GM19351 (cell line): ENCODE measurements at regions not wholly inside any gene's neighbourhood (a gene's known extent, or its start where the extent isn't known, plus 50 kb on each side); places are given as distances from the start of the nearest gene placed in this dataset.
"Not testable (repeated sequence)": the region's sequence is repeated elsewhere in the genome, so short reads cannot be mapped to it uniquely, and the experiment has no call there.

Experiments
- ATAC-seq: cut with Tn5 transposase; IDR thresholded peaks from one replicate; pipeline ENCODE4 v1.9.1; 2021; ENCODE audit warnings: mild to moderate bottlenecking, moderate library complexity; ENCODE audit not compliant: unreplicated experiment

DNA sequence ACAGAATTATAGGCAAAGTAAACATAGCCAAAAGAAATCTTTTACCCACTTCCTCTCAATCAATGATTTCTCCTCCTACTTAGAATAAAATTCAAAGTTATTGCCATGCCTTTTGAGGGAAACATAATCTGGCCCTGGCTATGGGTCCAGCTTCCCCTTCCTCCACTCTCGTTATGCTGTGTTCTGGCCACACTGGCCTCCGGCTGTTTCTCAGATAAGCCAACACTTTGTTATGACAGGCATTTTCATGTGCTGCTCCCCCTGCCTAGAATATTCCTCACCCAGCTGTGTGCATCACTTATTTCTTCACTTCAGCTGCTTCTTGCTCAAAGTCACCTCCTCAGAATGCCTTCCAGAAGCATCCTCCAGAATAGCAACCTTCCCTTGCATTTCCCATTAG is 386.6 kb upstream of the AADAT start:
- ATAC-seq, result no peak

GRCh38 chr4:170465429-170465828 is 375.7 kb upstream of the AADAT start:
- no peak for ATAC-seq

- ATAC-seq, result no peak
Measured at GRCh38 chr4:170464614-170465197, 374.9 kb upstream of the AADAT start.

DNA sequence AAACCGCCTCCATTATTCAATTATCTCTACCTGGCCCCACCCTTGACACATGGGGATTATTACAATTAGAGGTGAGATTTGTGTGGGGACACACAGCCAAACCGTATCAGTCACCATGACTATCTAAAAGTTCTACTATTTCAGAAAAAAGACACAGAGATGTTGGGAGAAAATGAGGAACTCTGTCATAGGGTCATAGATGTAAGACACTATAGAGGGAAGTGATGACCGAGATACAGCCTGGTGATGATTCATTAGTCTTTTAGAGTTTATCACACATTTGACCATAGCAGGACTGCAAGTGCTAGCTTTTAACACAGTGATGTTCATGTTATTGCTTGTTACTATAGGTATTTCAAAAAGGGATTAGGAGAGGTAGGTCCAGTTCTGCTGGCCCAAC is 357.0 kb upstream of the AADAT start:
- ATAC-seq, result no peak

GRCh38 chr4:170441146-170441545 is 351.4 kb upstream of the AADAT start:
- ATAC-seq, result not testable (repeated sequence)

DNA sequence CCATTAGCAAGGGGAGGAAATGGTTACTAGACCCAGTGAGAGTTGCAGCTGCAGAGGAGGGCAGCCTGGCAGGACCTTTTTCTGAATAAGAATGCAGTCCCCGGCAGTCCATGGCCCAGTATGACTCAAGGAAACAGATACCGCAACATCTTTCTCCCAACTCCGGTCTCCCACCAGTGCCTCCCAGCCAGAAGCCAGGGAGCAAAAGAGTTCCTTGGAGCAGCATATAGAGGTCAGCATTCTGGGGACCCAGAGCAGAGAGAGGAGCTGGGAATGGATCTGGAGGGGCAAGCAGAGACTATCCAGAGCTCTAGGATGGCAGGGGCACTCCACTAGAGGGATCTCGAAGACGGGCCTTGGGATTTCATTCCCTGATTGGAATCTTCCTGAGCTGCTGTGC is 339.2 kb upstream of the AADAT start:
- ATAC-seq, result no peak

DNA sequence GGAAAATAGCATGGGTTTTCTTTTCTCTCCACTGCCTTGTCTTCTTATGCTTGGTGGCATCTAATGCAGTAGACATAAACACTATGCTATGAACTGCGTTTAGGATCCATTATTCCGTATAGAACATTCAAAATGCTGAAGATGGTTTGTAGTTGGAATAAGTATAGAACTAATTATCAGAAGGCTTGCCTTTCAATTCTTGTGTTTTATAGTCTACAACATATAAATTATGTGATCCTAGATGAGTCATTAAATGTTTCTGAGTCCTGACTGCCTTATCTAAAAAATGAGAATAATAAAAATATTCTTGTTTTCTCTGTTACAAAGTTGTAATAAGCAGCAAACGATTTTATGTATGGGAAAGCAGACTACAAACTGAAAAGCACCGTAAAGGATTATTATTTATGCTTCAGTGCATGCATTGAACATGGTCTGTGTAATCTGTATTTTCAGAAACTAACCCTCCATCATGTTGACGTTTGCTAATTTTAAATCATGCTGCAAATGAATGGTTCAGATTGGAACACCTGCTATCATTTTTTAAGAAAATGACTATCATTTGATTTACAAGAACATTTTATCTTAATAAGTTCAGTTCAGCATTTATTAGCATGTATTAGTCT is 335.9 kb upstream of the AADAT start:
- ATAC-seq, result no peak

GRCh38 chr4:170425040-170425439 is 335.3 kb upstream of the AADAT start:
- no peak for ATAC-seq

DNA sequence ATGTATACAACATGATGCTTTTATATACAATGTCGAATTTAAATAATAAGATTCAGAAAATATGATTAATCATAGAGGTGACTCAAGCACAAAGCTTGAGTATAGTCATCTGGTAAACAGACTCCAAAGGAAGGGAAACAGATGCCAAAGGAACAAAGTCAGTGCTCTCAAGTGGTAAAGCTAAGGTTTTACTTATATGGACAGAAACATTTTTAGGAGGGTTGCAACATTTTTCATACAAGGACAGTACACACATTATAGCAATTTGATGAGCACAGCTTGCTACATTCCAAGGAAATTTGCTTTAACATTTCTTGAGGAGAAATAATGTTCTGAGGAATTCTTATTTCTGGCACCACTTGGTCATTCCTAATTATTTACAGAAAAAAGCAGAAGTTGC is 333.4 kb upstream of the AADAT start:
- ATAC-seq, result no peak

- peak; percentile 91 for ATAC-seq
Measured at GRCh38 chr4:170420255-170420693, 330.5 kb upstream of the AADAT start.

GRCh38 chr4:170414961-170415360 is 325.2 kb upstream of the AADAT start:
- no peak for ATAC-seq

DNA sequence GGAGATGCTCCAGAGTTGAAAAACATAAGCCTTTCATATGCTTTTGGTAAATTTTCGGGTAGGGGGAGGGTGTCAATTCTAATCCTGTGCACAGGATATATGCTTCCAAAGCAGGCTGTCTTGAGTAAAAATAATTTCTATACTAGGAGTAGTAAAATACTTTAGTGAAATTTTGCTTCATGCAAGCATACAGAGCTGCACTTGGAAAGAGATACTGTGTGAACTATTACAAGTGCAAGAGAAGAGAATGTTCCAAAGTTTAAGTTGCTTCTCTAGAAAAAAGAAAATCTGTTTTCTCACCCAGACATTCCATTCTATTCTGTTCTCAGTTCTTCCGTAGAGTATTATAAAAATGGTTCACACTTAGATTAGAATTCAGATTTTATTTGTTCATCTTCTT is 324.6 kb upstream of the AADAT start:
- ATAC-seq, result no peak

GRCh38 chr4:170413951-170414350 is 324.2 kb upstream of the AADAT start:
- no peak for ATAC-seq

DNA sequence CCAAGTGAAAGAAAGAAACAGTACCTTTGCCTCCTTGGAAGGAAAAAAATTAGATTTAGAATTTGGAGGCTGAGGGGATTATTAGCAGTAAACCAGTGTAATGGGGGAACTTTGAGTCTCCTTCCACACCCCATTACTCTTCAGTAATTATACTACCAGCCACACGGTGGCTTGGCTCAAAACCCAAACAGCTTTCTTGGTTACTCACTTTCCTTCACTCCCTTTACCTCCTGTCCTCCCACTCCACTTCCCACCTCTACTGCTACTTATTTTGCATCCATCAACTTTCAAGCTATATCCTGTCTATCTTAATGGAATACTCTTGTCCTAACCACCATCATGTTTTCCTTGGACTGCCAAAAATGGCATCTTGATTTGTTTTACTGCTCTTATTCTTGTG is 310.6 kb upstream of the AADAT start:
- ATAC-seq, result peak; percentile 64

DNA sequence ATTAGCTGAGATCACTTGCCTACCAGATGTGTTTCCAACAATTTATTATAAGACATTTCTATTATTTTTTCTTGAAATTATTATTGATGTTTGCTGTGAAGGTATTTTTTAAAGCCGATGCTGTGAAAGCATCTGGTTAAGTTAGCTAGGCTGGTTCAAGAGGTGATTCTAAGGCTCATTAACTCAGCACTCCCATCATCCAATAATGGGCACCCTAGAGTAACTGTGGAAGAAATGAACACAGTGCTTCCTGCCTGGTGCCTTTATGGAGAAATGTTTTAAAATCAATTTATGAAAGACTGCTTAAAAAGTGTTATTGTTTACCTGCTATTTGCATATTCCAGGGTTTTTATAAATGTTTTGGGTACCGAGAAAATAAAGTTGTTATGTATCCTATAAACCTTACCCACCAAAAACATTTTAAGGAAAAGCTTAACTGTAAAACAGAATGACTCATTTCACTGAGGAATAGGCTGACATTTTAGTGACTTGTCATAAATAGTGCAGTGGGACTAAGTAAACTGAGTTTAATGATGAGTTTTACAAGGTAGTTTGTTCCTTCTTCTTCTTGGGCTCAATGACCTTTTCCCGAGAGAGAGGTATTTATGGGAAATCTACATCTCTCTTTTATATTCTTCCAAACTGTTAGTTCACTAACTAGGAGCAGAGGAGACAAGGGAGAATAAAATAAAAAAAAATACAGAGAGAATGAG is 310.0 kb upstream of the AADAT start:
- ATAC-seq, result no peak

- no peak for ATAC-seq
Measured at GRCh38 chr4:170398218-170398617, 308.5 kb upstream of the AADAT start.

GRCh38 chr4:170395773-170396172 is 306.0 kb upstream of the AADAT start:
- ATAC-seq, result no peak

GRCh38 chr4:170391066-170391740 is 301.4 kb upstream of the AADAT start:
- ATAC-seq, result peak; percentile 58

DNA sequence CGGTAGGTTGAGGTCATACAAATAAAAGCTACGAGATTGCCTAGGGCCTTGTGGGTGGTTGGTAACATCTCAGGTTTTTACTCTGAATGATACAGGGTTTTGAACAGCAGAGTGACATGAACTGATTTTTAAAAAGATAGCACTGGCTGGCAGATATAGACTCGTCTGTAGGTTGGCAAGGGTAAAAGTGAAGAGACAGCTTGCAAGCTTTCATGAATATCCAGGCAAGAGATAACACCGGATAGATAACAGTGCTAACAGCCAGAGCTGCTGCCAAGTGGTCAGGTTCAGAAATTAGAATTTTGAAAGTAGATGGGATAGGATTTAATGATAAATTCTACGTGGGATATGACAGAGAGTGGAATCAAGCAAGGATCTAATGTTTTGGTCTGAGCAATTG is 299.7 kb upstream of the AADAT start:
- ATAC-seq, result no peak

DNA sequence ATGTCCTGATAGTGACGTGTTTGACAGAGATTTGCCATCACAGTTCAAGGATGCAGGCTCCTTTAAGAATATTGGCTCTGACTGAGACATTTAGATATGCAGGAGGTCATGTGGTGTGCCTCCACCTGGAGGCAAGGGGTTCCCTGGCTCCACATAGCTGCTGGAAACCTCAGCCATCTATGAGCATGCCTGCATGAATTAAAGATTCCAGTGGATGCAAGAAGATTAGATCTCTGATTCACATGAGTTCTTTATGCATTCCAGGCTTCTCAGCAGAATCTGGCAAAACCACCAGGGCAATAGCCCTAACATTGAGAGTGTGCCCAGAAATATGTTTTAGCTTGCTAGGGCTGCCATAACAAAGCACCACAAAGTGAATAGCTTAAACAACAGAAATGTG is 298.5 kb upstream of the AADAT start:
- no peak for ATAC-seq

- no peak for ATAC-seq
Measured at GRCh38 chr4:170386971-170387370, 297.2 kb upstream of the AADAT start.

GRCh38 chr4:170386511-170386910 is 296.8 kb upstream of the AADAT start:
- ATAC-seq, result no peak
